AG09309 (cell line): ENCODE measurements at regions not wholly inside any gene's neighbourhood (a gene's known extent, or its start where the extent isn't known, plus 50 kb on each side); places are given as distances from the start of the nearest gene placed in this dataset.
A peak's percentile ranks its signal among the peaks of the same experiment; 100 is the strongest.

Source experiments
- DNase-seq: peaks from one replicate; pipeline ENCODE4 v3.0.0-alpha.2; 2010; ENCODE audit warnings: low read depth
- H3K4me3 ChIP-seq: 2 replicates; pipeline ENCODE4 v1.5.1; 2011; ENCODE audit warnings: mild to moderate bottlenecking, low read depth, low read length, moderate library complexity; ENCODE audit not compliant: control insufficient read depth
- TF ChIP-seq, protein P1 (sequence below): IDR thresholded peaks from 2 replicates; pipeline ENCODE4 v1.5.1; 2011; ENCODE audit warnings: mild to moderate bottlenecking, low read depth, low read length, inconsistent platforms; ENCODE audit not compliant: insufficient read depth, control insufficient read depth; ENCODE audit errors: missing control alignments

DNA sequence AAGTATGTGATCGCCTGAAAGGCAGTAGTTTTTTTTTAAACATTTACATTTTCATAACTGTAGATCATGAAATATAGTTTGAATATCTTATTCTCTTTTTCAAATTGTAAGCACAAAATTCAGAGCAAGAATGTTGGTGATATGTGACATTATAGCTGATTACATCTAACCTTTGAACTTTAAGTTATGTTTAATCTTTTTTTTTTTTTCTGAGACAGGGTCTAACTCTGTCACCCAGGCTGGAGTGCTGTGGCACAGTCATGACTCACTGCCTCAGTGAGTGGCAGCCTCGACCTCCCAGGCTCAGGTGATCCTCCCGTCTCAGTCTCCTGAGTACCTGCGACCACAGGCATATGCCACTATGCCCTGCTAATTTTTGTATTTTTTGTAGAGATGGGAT, 278.7 kb upstream of the NEBL start:
- TF ChIP-seq, protein P1, sequence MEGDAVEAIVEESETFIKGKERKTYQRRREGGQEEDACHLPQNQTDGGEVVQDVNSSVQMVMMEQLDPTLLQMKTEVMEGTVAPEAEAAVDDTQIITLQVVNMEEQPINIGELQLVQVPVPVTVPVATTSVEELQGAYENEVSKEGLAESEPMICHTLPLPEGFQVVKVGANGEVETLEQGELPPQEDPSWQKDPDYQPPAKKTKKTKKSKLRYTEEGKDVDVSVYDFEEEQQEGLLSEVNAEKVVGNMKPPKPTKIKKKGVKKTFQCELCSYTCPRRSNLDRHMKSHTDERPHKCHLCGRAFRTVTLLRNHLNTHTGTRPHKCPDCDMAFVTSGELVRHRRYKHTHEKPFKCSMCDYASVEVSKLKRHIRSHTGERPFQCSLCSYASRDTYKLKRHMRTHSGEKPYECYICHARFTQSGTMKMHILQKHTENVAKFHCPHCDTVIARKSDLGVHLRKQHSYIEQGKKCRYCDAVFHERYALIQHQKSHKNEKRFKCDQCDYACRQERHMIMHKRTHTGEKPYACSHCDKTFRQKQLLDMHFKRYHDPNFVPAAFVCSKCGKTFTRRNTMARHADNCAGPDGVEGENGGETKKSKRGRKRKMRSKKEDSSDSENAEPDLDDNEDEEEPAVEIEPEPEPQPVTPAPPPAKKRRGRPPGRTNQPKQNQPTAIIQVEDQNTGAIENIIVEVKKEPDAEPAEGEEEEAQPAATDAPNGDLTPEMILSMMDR: no peak
- DNase-seq: no peak

DNA sequence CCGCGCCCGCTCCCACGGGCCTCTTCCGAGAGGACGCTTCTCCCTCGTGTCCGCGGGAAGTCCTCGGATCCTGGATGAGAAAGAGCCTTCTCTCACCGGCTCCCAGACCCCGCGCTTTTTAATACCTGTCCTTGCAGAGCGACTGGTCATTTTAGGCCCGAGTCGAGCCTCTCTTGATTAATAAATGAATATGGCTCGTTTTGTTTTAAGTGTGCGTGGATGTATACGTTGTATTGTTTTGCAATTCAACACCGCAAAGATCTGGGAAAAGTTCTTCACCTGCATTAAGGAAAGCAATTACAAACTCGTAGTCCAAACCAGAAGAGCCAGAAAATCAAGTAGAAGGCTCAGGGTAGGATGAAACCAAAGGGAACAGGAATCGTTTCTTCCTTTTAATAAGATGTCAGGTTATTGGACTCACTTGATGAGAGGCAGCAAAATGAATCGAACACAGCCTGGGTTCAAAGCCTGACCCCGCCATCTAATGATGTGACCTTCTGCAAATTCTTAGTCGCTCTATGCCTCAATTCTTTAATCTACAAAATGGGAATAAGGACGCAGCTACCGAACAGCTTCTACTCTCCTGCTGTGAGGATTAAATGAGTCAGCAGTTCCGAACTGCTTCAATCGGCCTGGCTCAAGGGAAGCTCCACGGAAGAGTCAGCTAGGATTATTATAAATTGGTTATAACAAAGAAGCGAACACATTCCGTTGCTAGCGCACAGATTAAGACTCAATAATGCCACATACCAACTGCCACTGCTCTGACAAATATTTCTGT, 277.8 kb upstream of the NEBL start:
- H3K4me3 ChIP-seq: no peak overlapping the region
- DNase-seq: no peak
- TF ChIP-seq, protein P1: no peak

More for the DNA sequence above, 278.7 kb upstream of the NEBL start:
- no peak overlapping the region for H3K4me3 ChIP-seq

DNA sequence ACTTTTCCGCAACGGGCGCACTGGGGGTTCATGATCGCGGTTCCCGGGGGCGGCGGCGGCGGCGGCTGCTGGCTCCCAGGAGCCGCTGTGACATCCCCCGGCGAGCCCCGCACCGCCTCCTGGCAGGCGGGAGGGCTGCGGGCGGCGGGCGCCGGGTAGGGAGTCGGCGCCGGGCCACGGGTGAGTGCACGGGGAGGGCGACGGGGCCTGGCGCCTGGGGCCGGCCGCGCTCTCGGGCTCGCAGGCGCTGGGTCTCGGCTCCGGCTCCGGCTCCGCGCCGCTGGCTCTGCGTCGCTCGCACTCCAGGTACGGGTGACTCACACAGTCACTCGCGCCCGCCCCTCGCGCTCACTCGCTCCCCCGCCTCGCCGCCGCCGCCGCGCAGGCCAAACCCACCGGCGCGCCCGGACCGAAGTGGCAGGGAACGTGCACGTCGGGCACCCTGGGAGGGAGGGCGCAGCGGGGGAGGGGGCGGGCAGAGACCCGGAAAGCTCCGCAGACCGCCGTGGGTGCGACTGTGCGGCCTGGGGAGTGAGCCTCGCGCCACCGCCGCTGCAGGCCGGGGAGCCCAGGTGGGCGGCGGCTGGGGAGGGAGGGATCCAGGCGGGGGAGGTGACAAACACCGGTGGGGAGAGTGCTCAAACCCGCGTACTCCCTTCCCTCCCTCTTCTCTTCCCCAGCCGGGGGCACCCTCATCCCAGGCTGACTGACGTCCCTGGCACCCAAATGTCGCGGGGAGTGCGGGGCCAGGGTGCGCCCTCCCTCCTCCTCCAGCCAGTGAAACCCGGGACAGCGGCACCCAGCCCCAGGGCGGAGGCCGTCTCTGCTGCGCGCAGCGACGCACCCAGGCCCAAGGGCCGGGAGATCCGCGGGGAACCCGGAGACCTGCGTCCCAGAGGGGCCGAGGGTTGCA, 276.9 kb upstream of the NEBL start:
- peak overlapping the region; percentile 18 for H3K4me3 ChIP-seq
- DNase-seq: no peak
- TF ChIP-seq, protein P1: no peak

DNA sequence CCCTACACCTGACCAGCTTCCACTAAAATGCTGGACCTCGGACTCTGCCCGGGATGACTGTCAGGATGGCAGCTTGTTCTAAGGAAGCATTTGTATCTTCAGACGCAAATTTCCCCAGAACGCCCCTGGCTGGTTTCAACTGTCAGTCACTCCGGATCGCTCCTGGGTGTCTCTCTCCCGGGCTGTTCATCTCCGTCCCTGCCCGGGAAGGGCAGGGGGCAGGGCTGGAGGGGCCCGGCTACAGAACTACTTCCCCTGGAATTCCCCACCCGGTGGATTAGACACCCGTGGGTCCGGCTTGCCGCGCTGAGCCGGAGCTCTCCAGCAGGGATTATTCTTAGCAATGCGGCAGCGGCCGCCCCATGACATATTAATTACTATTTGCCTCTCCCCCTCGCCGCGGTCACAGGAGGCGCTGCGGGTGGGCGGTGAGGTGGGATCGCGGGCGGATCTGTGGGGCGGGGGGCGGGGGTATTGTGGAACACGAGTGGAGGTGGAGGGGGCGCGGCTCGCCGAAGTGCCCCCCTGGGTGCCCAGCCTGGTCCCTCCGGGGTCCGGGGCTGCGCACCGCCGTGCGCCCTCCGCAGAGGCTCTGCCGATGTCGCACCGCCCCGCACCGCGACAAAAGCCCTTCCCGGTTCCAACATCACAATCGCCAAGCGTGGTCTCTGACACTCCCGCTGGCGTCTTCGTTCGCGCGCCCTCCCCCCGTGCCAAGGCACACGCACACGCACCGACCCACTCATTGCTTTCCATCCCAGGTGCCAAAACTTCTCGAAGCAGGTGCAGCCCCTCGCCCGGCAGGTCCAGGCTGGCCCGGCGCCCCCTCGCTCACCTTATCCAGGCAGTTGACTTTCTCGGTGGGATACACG, 276.1 kb upstream of the NEBL start:
- H3K4me3 ChIP-seq: peak overlapping the region; percentile 22
- no peak for DNase-seq
- TF ChIP-seq, protein P1: no peak

DNA sequence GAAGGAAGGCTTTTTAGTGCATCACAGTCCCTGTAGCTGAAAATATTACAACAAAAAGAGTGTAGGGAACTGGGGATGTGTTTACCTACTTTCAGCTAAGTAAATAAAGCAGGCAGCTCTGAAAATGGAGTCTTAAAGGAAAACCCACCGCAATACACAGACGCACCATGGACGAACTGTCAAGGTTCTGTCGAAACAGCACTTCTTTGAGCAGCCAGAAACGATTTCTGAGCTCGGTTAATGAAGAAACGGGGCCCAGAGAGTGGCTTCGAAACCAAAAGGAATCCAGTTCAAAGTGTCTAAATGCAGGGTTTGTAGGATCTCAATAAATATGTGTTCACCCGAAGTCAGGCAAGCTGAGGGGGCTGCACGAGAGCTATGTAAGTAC, 275.4 kb upstream of the NEBL start:
- no peak for DNase-seq
- TF ChIP-seq, protein P1: no peak
- H3K4me3 ChIP-seq: no peak overlapping the region

DNA sequence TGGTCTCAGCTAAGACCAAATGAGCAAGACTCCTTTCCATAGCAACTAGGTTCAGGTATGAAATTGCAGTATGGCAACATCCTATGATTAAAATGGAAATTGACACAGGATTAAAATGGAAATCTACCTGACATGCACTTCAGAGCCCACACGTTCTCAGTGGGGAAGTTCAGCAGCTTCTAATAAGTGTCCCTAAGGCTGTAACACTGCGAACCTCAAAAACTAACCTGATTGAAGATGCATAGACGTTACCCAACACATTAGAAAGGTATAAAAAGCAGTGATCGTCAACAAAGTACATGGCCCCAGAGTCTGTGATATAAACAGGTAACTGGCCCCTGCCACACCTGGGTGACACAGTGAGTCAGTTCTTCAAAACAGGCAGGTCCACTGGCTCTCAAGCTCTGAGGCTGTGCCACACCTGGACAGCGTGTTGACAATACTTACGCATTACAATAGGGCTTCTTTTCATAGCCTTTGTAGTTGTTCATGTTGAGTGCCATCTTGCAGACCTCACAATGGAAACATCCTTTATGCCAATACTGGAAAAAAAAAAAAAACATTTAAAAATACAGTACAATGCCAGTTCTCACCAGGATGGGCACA, 274.9 kb upstream of the NEBL start:
- H3K4me3 ChIP-seq: no peak overlapping the region
- TF ChIP-seq, protein P1: no peak
- no peak for DNase-seq
